ENCODE measurements at regions not wholly inside any gene's neighbourhood (a gene's known extent, or its start where the extent isn't known, plus 50 kb on each side); places are given as distances from the start of the nearest gene placed in this dataset.
A peak's percentile ranks its signal among the peaks of the same experiment; 100 is the strongest.

DNA sequence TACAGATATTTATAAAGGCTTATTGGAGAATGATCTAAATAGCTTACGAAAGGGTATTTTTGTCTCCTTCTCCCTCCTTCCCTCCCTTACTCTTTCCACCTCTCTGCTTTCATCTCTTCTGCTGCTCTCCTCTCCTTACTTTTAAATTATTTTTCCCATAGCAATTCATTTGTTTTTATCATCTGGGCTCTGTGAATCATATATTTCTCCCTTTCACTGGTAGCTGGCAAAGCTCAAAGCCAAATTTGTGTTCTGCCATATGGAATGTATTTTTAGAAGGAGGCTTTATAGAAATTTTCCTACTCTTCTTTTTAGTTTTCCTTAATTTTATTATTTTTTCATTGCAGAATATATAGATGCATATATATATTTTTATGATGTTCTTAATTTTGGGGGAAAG lies 385.8 kb downstream of the C3orf38 start:
- H3K9me3 ChIP-seq (ENCODE audit: low read length), result no peaks in the 10 kb centered on the region
- no peaks in the 10 kb centered on the region for H3K79me2 ChIP-seq (replicated peaks; ENCODE audit: insufficient read depth, low read length)

GRCh38 chr3:88542916-88543315 lies 393.2 kb downstream of the C3orf38 start:
- no peaks in the 10 kb centered on the region for H3K9me3 ChIP-seq (ENCODE audit: low read length)
- H3K27me3 ChIP-seq (ENCODE audit: insufficient read depth, low read depth, low read length), result no peaks in the 10 kb centered on the region
- H3K9ac ChIP-seq (ENCODE audit: low read length), result no peak overlapping the region
- H3K36me3 ChIP-seq (ENCODE audit: insufficient read depth, low read length), result no peaks in the 10 kb centered on the region
- H3K4me3 ChIP-seq (ENCODE audit: low read length), result no peak overlapping the region
- H3K9me2 ChIP-seq (ENCODE audit: insufficient read depth, low read length), result no peaks in the 10 kb centered on the region
- no peak overlapping the region for H2AFZ ChIP-seq (ENCODE audit: low read depth, low read length)
- H3K27ac ChIP-seq (ENCODE audit: low read length), result peak overlapping the region; percentile 30
- no peak overlapping the region for H3K4me2 ChIP-seq (ENCODE audit: low read length)
- H4K20me1 ChIP-seq (ENCODE audit: insufficient read depth), result no peaks in the 10 kb centered on the region
- H3F3A ChIP-seq (ENCODE audit: insufficient read depth, low read length, poor library complexity, severe bottlenecking), result no peaks in the 10 kb centered on the region
- no peaks in the 10 kb centered on the region for H3K79me2 ChIP-seq (replicated peaks; ENCODE audit: insufficient read depth, low read length)
- TF ChIP-seq RAD21 (conservative IDR thresholded peaks at IDR 0.05), result no peak
- no peak for TF ChIP-seq SMC3 (conservative IDR thresholded peaks at IDR 0.05; ENCODE audit: poor library complexity)
- no peak for TF ChIP-seq MXI1 (conservative IDR thresholded peaks at IDR 0.05; ENCODE audit: poor library complexity, severe bottlenecking)
- peak; percentile 79 for TF ChIP-seq EP300 (conservative IDR thresholded peaks at IDR 0.05; ENCODE audit: poor library complexity, severe bottlenecking)
- peak; percentile 53 for TF ChIP-seq POLR2AphosphoS5 (IDR thresholded peaks at IDR 0.05)
- no peak for TF ChIP-seq EZH2 (IDR thresholded peaks at IDR 0.05; ENCODE audit: borderline replicate concordance, insufficient read depth, low read length, poor library complexity, severe bottlenecking)
- TF ChIP-seq CTCF (IDR thresholded peaks at IDR 0.05; ENCODE audit: poor library complexity, severe bottlenecking), result no peak

More for the DNA sequence above, 385.8 kb downstream of the C3orf38 start:
- Histone ChIP-seq H2AFZ (ENCODE audit: low read depth, low read length) (no peak overlapping the region), H3K4me3 (ENCODE audit: low read length) (no peak overlapping the region), H3K36me3 (ENCODE audit: insufficient read depth, low read length) (no peaks in the 10 kb centered on the region), H3K27me3 (ENCODE audit: insufficient read depth, low read depth, low read length) (no peaks in the 10 kb centered on the region), H3K27ac (ENCODE audit: low read length) (no peak overlapping the region), H3K9ac (ENCODE audit: low read length) (no peak overlapping the region), H3K9me2 (ENCODE audit: insufficient read depth, low read length) (no peaks in the 10 kb centered on the region), H4K20me1 (ENCODE audit: insufficient read depth) (no peaks in the 10 kb centered on the region), H3K4me2 (ENCODE audit: low read length) (no peak overlapping the region), H3F3A (ENCODE audit: insufficient read depth, low read length, poor library complexity, severe bottlenecking) (no peaks in the 10 kb centered on the region)
- TF ChIP-seq EZH2 (IDR thresholded peaks at IDR 0.05; ENCODE audit: borderline replicate concordance, insufficient read depth, low read length, poor library complexity, severe bottlenecking), result no peak
- TF ChIP-seq REST (IDR thresholded peaks at IDR 0.05; ENCODE audit: borderline replicate concordance), result no peak
- TF ChIP-seq POLR2AphosphoS5 (IDR thresholded peaks at IDR 0.05), result no peak
- no peak for TF ChIP-seq EP300 (conservative IDR thresholded peaks at IDR 0.05; ENCODE audit: poor library complexity, severe bottlenecking)
- TF ChIP-seq TAF1 (IDR thresholded peaks at IDR 0.05; ENCODE audit: low read depth), result no peak
- TF ChIP-seq MXI1 (conservative IDR thresholded peaks at IDR 0.05; ENCODE audit: poor library complexity, severe bottlenecking), result no peak
- TF ChIP-seq RAD21 (conservative IDR thresholded peaks at IDR 0.05), result no peak
- no peak for TF ChIP-seq CTCF (IDR thresholded peaks at IDR 0.05; ENCODE audit: poor library complexity, severe bottlenecking)

Data from neural cell (in vitro differentiated cells).